GM13976 (cell line): ENCODE measurements at regions not wholly inside any gene's neighbourhood (a gene's known extent, or its start where the extent isn't known, plus 50 kb on each side); places are given as distances from the start of the nearest gene placed in this dataset.

Source experiments
- DNase-seq: peaks from one replicate; pipeline ENCODE4 v3.0.0; 2012; ENCODE audit warnings: low spot score
- in situ Hi-C: fragments of 300-500 bp; cut with MboI; formaldehyde crosslinking; loops from one replicate; pipeline ENCODE4 v1.12.0; 2022; ENCODE audit warnings: low sequenced_read_pairs, mixed read lengths, inconsistent platforms; ENCODE audit not compliant: unreplicated experiment
- TF ChIP-seq, protein P1 (sequence below): IDR thresholded peaks from 2 replicates; pipeline ENCODE4 v1.5.1; 2012; ENCODE audit warnings: borderline replicate concordance, mild to moderate bottlenecking; ENCODE audit not compliant: insufficient read depth; ENCODE audit errors: extremely low read depth, missing control alignments, control extremely low read depth

GRCh38 chrX:149992918-149993317 lies 54.6 kb upstream of the EOLA2 start:
- DNase-seq: no peak
- in situ Hi-C loops: no loop called here

GRCh38 chrX:149993989-149994388 lies 55.7 kb upstream of the EOLA2 start:
- TF ChIP-seq, protein P1, sequence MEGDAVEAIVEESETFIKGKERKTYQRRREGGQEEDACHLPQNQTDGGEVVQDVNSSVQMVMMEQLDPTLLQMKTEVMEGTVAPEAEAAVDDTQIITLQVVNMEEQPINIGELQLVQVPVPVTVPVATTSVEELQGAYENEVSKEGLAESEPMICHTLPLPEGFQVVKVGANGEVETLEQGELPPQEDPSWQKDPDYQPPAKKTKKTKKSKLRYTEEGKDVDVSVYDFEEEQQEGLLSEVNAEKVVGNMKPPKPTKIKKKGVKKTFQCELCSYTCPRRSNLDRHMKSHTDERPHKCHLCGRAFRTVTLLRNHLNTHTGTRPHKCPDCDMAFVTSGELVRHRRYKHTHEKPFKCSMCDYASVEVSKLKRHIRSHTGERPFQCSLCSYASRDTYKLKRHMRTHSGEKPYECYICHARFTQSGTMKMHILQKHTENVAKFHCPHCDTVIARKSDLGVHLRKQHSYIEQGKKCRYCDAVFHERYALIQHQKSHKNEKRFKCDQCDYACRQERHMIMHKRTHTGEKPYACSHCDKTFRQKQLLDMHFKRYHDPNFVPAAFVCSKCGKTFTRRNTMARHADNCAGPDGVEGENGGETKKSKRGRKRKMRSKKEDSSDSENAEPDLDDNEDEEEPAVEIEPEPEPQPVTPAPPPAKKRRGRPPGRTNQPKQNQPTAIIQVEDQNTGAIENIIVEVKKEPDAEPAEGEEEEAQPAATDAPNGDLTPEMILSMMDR: no peak
- no peak for DNase-seq
- in situ Hi-C loops: no loop called here

More at GRCh38 chrX:149992918-149993317, 54.6 kb upstream of the EOLA2 start:
- TF ChIP-seq, protein P1: no peak

GRCh38 chrX:149996515-149996914 lies 58.2 kb upstream of the EOLA2 start:
- TF ChIP-seq, protein P1: no peak
- DNase-seq: no peak
- in situ Hi-C loops: no loop called here

- in situ Hi-C loops: no loop called here
- TF ChIP-seq, protein P1: no peak
- DNase-seq: no peak
Observed at GRCh38 chrX:150005027-150005426, 66.7 kb upstream of the EOLA2 start.

- in situ Hi-C loops: no loop called here
- TF ChIP-seq, protein P1: no peak
Observed at GRCh38 chrX:150007356-150007755, 69.1 kb upstream of the EOLA2 start.

GRCh38 chrX:150012647-150013381 lies 74.5 kb upstream of the EOLA2 start:
- no peak for DNase-seq
- TF ChIP-seq, protein P1: no peak
- in situ Hi-C loops: no loop called here

More at GRCh38 chrX:150007356-150007755, 69.1 kb upstream of the EOLA2 start:
- no peak for DNase-seq
